Fibroblast of lung (primary cell): ENCODE measurements at regions not wholly inside any gene's neighbourhood (a gene's known extent, or its start where the extent isn't known, plus 50 kb on each side); places are given as distances from the start of the nearest gene placed in this dataset.

Experiments
- DNase-seq, 2 donors: peaks; one replicate each; pipeline versions ENCODE4 v3.0.0 to v3.0.0-alpha.2; 2010; ENCODE audit warnings: low read depth in 2 of 2
- H2AFZ ChIP-seq: 2 replicates; pipeline ENCODE4 v1.5.1; 2012; ENCODE audit warnings: low read length, control low read depth, inconsistent platforms
- H3K27ac ChIP-seq: 2 replicates; pipeline ENCODE4 v1.5.1; 2011; ENCODE audit warnings: low read length, control low read depth; ENCODE audit not compliant: insufficient read depth
- H3K27me3 ChIP-seq: 2 replicates; pipeline ENCODE4 v1.5.1; 2011; ENCODE audit warnings: mild to moderate bottlenecking, low read length; ENCODE audit not compliant: control insufficient read depth, insufficient read depth
- H3K36me3 ChIP-seq: 2 replicates; pipeline ENCODE4 v1.5.1; 2011; ENCODE audit warnings: low read length; ENCODE audit not compliant: control insufficient read depth, insufficient read depth
- H3K4me1 ChIP-seq: 2 replicates; pipeline ENCODE4 v1.5.1; 2011; ENCODE audit warnings: low read length; ENCODE audit not compliant: control insufficient read depth, insufficient read depth; ENCODE audit errors: extremely low read depth
- H3K4me2 ChIP-seq: 2 replicates; pipeline ENCODE4 v1.5.1; 2011; ENCODE audit warnings: low read length, control low read depth; ENCODE audit not compliant: insufficient read depth; ENCODE audit errors: extremely low read depth
- H3K4me3 ChIP-seq, 4 experiments: fragments of 200-600 bp in 1 of 4; sonication (generic) in 1 of 4; replicated peaks in 1 of 4; 2 replicates each; pipeline ENCODE4 v1.5.1; 2011 to 2016; ENCODE audit warnings: low read length in 4 of 4, low read depth in 3 of 4, mild to moderate bottlenecking in 3 of 4, control low read depth in 2 of 4, inconsistent platforms in 1 of 4, mixed read lengths in 1 of 4; ENCODE audit not compliant: insufficient read depth in 1 of 4; ENCODE audit errors: control extremely low read depth in 1 of 4
- H3K79me2 ChIP-seq: 2 replicates; pipeline ENCODE4 v1.5.1; 2012; ENCODE audit warnings: mild to moderate bottlenecking, low read length, inconsistent platforms; ENCODE audit not compliant: control insufficient read depth, insufficient read depth
- H3K9ac ChIP-seq: 2 replicates; pipeline ENCODE4 v1.5.1; 2011; ENCODE audit warnings: mild to moderate bottlenecking, low read length, control low read depth; ENCODE audit not compliant: insufficient read depth
- H3K9me3 ChIP-seq: 2 replicates; pipeline ENCODE4 v1.5.1; 2012; ENCODE audit warnings: low read depth, low read length; ENCODE audit not compliant: control insufficient read depth, insufficient read depth
- H4K20me1 ChIP-seq: 2 replicates; pipeline ENCODE4 v1.5.1; 2011; ENCODE audit warnings: low read length; ENCODE audit not compliant: control insufficient read depth, insufficient read depth; ENCODE audit errors: extremely low read depth
- CTCF ChIP-seq, 2 donors: IDR thresholded peaks in 1 of 2; conservative IDR thresholded peaks in 1 of 2; 1 replicate in 1 of 2; 2 replicates in 1 of 2; pipeline ENCODE4 v1.5.1; 2011 to 2012; ENCODE audit warnings: low read length in 2 of 2, control low read depth in 1 of 2, inconsistent platforms in 1 of 2, low read depth in 1 of 2, mild to moderate bottlenecking in 1 of 2
- EZH2 ChIP-seq: IDR thresholded peaks from 2 replicates; pipeline ENCODE4 v1.5.1; 2012; ENCODE audit warnings: low read length, control low read depth, mild to moderate bottlenecking; ENCODE audit errors: missing control alignments

- Histone ChIP-seq H3K36me3 (no peaks in the 10 kb centered on the region), H2AFZ (no peak overlapping the region), H3K9me3 (no peaks in the 10 kb centered on the region), H3K79me2 (no peaks in the 10 kb centered on the region), H3K4me3 (no peak overlapping the region), H3K27ac (no peak overlapping the region), H3K27me3 (no peaks in the 10 kb centered on the region), H3K4me1 (no peaks in the 10 kb centered on the region), H3K4me2 (no peak overlapping the region), H4K20me1 (no peaks in the 10 kb centered on the region), H3K9ac (no peak overlapping the region)
- DNase-seq = no peak
- TF ChIP-seq EZH2 (no peak), CTCF (conservative IDR thresholded peaks at IDR 0.05 in 1 of 2, IDR thresholded peaks at IDR 0.05 in 1 of 2; ENCODE audit: low read depth in 1 of 2, low read length in 2 of 2) (no peak)
Observed at GRCh38 chr13:89752394-89752793, 1595.1 kb upstream of the MIR17HG start.

GRCh38 chr13:89755729-89756492 is 1591.6 kb upstream of the MIR17HG start:
- DNase-seq = no peak
- no peak overlapping the region for H2AFZ ChIP-seq
- H3K27ac ChIP-seq = no peak overlapping the region
- no peaks in the 10 kb centered on the region for H4K20me1 ChIP-seq
- H3K4me3 ChIP-seq = no peak overlapping the region
- H3K79me2 ChIP-seq = no peaks in the 10 kb centered on the region
- no peak overlapping the region for H3K9ac ChIP-seq
- H3K36me3 ChIP-seq = no peaks in the 10 kb centered on the region
- H3K27me3 ChIP-seq = no peaks in the 10 kb centered on the region
- H3K9me3 ChIP-seq = no peaks in the 10 kb centered on the region
- no peaks in the 10 kb centered on the region for H3K4me1 ChIP-seq
- no peak for TF ChIP-seq CTCF (conservative IDR thresholded peaks at IDR 0.05 in 1 of 2, IDR thresholded peaks at IDR 0.05 in 1 of 2; ENCODE audit: low read depth in 1 of 2, low read length in 2 of 2)
- no peak for TF ChIP-seq EZH2
- H3K4me2 ChIP-seq = no peak overlapping the region

- Histone ChIP-seq H3K9ac (no peak overlapping the region), H3K27me3 (no peaks in the 10 kb centered on the region), H3K79me2 (no peaks in the 10 kb centered on the region), H3K4me2 (no peak overlapping the region), H2AFZ (no peak overlapping the region), H3K9me3 (no peaks in the 10 kb centered on the region), H4K20me1 (no peaks in the 10 kb centered on the region), H3K36me3 (no peaks in the 10 kb centered on the region), H3K27ac (no peak overlapping the region), H3K4me1 (no peaks in the 10 kb centered on the region), H3K4me3 (no peak overlapping the region)
- peak; percentile 14 to 55 for DNase-seq
- TF ChIP-seq EZH2 (no peak), CTCF (conservative IDR thresholded peaks at IDR 0.05 in 1 of 2, IDR thresholded peaks at IDR 0.05 in 1 of 2; ENCODE audit: low read depth in 1 of 2, low read length in 2 of 2) (no peak)
Observed at GRCh38 chr13:89763005-89763404, 1584.5 kb upstream of the MIR17HG start.
